GM18519 (cell line): ENCODE measurements at regions not wholly inside any gene's neighbourhood (a gene's known extent, or its start where the extent isn't known, plus 50 kb on each side); places are given as distances from the start of the nearest gene placed in this dataset.
"Not testable (repeated sequence)": the region's sequence is repeated elsewhere in the genome, so short reads cannot be mapped to it uniquely, and the experiment has no call there.

Experiments used
- ATAC-seq: cut with Tn5 transposase; IDR thresholded peaks from one replicate; pipeline ENCODE4 v1.9.1; 2021; ENCODE audit warnings: mild to moderate bottlenecking, moderate library complexity; ENCODE audit not compliant: unreplicated experiment, low FRiP score

- no peak for ATAC-seq
These were observed 566.3 kb downstream of the KCTD12 start for GRCh38 chr13:76319921-76320320.

DNA sequence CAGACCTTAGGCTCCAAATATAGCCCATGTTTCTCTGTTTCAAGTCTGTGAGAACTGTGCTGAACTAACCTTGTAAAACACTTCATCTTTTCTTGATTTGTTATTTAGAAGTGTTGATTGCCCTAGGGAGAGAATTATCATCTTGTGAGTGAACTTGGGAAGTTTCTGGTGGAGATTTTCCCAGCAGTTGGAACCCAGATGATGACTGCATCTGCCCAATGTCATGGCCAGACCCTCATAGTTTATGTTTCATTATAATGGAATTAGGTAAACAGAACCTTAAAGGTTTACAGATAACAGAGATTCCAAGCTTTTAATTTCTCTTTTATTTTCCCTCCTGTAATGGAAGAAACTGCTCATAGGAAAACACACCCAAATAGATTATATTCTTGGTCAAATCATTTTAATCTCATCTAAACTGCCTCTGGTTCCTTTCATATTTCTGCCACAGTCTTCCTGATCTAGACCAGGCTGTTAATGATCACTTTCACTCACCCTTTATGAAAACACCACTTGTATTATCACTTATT lies 569.1 kb downstream of the KCTD12 start:
- no peak for ATAC-seq

DNA sequence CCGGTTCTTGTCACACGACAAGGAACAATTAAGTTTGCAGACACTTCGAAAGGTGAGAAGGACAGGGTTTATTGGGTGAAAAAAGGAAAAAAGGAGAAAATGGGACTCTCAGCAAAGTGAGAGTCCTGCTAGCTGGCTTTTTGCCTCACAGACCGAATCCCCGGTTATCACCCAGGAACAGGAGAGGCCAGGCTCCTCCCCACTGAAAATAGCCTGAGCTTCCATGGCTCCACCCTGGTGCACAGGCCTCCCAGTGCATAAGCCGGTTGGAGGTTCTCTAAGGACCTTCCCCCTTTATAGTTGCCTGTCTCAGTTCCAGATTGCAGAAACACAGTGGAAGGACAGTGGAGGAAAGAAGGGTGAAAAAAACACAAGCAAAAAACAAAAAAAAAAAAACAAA lies 571.7 kb downstream of the KCTD12 start:
- no peak for ATAC-seq

GRCh38 chr13:76307142-76307541 lies 579.1 kb downstream of the KCTD12 start:
- no peak for ATAC-seq

DNA sequence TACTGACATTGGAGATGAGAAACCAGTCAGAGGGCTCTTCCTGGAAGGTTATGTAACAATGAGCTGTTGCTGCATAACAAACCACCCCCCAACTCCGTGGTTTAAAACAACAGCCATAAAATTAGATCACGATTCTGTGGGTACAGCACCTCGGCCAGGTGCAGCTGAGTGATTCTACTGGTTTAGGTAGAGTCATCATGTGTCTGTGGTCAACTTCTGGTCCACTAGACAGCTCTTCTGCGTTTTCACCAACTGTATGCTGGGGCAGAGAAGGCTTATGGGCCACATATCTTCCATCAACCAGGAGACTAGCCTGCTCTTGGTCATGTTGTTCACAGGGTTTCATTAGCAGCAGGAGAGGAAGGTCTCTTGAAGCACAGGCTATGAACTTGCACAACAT lies 585.5 kb downstream of the KCTD12 start:
- no peak for ATAC-seq

DNA sequence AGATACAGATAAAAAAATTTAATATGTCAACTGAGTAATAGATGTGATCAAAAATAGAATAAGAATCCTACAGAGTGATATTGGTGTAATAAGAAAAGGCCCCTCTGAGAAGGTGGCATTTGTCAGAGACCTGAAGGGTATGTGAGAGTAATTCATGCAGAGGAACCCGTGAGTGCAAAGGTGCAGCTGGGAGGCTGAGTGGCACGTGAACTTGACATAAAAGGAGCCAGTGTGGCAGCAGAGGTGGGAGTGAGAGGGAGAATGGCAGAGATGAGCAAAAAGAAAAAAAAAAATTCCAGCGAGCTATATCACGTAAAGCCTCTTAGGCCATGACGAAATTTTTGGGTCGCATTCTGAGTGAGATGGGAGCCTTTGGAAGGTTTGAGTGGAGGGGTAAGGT lies 588.9 kb downstream of the KCTD12 start:
- no peak for ATAC-seq

GRCh38 chr13:76296751-76297150 lies 589.5 kb downstream of the KCTD12 start:
- no peak for ATAC-seq

GRCh38 chr13:76295020-76295419 lies 591.2 kb downstream of the KCTD12 start:
- ATAC-seq, result not testable (repeated sequence)

- no peak for ATAC-seq
These were observed 592.5 kb downstream of the KCTD12 start for GRCh38 chr13:76293751-76294150.

DNA sequence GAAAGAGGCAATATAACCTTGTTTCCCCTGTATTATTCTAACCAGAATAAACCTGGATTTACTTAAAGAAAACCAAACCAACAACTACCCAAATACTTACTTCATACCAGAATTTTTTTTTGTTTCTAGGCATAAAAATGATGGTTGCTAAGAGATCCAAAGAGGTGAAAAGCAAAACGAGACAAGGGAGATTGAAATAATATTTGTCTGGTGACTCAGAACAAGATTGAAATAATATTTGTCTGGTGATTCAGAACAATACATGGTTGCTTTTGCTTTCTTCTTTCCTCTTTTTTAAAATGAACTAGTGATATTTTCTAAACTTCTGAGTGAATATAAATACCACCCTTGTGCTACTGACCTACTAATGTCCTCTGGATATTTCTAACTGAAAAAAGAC lies 592.9 kb downstream of the KCTD12 start:
- ATAC-seq, result no peak

DNA sequence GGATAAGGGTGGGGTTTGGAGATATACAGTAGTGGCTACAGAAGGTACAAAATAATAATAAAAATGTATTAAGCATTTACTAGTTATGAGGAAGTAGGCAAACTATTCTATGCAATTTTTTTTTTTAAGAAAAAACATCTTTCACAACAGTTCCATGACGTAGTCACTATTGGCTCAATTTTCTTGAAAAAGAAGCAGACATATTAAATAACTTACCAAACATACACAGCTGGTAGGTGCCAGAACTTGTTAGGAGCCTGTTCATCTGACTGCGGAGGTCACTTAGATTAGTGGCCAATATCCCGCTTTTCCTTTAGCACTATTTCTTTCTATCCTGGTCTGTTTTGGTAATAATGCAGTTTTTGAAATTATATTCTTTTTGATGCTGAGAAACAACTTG lies 593.5 kb downstream of the KCTD12 start:
- ATAC-seq, result no peak

DNA sequence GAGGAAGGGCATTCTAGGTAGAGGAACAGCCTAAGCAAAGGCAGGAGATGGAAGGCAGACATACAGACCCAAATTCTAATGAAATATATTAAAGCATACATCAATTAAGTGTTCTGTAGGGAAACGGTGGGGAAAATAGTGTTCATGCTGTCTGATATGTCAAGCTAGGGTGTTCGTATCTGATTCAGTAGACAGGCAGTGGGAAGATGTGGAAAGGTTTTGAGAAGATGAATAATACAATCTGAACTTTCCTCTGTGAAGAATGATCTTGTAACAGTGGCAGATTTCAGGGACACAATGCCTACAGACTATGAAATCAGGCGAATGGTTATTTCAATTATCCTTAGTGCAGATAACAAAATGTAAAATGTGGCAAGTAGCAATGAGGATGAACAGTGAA lies 594.2 kb downstream of the KCTD12 start:
- no peak for ATAC-seq

DNA sequence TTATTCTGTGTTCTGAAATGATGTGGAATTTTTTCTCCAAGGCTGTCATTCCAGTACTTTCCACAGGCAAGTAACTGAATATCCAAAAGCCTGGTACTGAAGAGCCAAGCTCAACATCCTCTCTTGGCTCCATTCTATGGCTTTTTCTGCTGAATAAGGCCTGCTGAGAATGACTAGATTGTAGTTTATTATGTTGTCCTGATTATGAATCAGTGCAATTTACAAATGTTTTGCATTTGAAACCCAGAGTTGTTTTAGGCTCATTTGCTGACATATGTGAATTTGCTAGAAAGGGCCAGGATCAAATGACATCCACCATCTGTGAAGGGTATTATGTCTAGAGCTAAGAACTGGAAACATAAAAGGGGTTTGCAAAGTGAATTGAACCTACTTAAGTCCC lies 596.6 kb downstream of the KCTD12 start:
- ATAC-seq, result no peak

GRCh38 chr13:76286178-76286577 lies 600.0 kb downstream of the KCTD12 start:
- ATAC-seq, result no peak

DNA sequence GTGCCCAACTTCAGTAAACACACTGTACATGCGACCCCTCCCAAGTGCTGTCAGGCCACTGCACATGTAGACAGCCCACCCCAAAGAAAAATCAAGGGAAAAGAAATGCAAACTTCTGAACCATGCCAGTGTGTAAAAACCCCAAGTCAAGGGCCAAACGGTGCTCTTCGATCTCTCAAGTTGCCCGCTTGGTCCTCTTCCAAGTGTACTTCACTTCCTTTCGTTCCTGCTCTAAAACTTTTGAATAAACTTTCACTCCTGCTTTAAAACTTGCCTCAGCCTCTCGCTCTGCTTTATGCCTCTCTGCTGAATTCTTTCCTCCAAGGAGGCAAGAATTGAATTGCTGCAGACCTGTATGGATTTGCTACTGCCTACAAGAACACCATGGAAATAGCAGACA lies 600.7 kb downstream of the KCTD12 start:
- no peak for ATAC-seq

DNA sequence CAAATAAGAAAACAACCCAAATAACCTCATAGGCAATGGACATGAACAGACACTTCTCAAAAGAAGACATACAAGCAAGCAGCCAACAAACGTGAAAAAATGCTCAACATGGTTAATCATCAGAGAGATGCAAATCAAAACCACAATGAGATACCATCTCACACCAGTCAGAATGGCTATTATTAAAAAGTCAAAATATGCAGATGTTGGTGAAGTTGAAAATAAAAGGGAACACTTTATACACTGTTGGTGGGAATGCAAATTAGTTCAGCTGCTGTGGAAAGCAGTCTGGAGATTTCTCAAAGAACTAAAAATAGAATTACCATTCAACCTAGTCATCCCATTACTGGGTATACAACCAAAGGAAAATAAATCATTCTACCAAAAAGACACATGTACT lies 606.4 kb downstream of the KCTD12 start:
- not testable (repeated sequence) for ATAC-seq

DNA sequence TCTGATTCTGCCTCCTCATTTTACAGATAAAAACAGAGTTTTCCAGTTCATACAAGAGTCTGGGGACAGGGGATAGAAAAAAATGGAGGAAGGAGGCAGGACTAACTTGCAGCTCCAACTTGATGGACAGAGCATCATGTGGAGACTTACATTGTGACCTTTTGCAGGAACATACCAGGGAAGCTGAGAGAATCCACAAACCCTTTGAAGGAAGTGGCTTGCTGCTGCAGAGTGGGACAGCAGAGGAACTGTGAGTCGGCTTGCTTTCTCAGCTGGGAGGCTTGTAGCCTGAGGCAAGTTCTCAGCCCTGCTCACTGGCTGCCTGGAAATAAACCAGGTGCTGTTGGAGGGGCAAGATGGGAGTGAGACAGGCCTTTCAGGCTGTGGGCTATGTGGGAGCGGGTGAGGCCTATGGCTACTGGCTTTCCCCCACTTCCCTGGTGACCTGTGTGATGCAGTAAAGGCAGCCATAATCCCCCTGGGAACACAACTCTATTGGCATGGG lies 614.4 kb downstream of the KCTD12 start:
- no peak for ATAC-seq

- ATAC-seq, result not testable (repeated sequence)
These were observed 617.9 kb downstream of the KCTD12 start for GRCh38 chr13:76268307-76268706.

DNA sequence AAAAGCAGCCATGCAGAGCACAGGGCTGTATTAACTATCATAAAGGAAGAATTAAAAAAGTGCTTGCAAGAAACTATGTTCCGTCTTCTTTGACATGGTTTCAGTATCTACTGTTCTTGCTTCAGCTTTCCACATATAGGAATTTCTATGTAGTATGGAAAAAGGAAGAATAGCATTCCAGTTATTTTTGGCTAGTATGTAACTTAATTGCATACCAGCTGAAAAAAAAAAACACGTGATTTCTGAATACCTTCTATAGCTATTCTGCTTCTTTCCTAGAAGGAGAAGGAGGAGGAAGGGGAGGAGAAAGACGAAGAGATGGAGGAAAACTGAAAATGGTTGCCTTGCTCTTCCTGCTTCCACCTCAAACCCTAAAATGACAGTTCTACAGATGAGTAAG lies 619.0 kb downstream of the KCTD12 start:
- ATAC-seq, result no peak

DNA sequence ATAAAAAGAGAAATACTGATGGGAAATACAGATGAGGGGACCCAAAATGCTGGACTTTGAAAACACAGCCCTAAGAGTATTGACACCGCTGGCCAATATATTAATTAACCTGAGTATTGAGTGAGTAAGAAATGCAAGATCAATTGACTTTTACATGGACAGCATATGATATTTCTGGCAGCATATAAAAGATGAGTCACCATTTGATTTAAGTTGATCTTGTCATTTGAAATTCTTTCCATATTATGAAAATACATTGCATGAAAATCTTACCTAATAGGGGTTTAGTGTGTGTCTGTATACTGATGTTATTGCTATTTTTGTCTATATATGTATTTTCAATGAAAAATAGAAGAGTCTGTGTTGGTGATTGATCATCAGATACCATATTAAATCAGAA lies 619.6 kb downstream of the KCTD12 start:
- no peak for ATAC-seq

GRCh38 chr13:76250211-76250610 lies 614.1 kb downstream of the LMO7 start:
- ATAC-seq, result no peak

DNA sequence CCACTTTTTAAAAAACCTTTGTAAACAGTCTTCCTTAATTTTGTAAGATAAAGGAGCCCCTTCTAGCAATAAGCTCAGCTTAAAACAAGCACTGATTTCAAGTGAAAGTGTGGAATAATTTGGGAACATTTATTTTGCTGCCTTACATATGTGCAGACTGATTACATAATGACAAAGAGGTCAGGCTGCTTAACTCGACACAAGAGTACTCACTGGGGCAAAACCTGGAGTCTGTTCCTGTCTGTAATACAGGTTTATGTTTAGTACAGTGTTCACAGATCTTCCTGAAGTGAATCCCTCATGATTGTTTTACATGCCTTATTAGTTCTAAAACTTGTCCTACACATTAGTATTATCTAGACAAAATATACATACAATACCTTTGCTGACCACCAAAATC lies 609.8 kb downstream of the LMO7 start:
- no peak for ATAC-seq

DNA sequence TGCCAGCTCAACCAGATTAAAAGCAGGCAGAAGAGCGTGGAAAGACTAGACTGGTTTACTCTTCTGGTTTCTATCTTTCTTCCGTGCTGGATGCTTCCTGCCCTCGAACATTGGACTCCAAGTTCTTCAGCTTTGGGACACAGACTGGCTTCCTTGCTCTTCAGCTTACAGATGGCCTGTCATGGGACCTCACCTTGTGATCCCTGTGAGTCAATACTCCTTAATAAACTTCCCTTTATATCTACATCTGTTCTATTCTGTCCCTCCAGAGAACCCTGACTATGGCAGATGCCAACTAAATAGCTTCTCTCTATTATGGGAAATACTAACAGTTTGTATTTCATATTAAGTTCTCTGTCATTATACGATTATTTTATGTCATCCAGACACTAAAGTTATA lies 609.1 kb downstream of the LMO7 start:
- no peak for ATAC-seq
